Kidney epithelial cell (primary cell): ENCODE measurements at regions not wholly inside any gene's neighbourhood (a gene's known extent, or its start where the extent isn't known, plus 50 kb on each side); places are given as distances from the start of the nearest gene placed in this dataset.

ENCODE experiments used
- DNase-seq: peaks from one replicate; pipeline ENCODE4 v3.0.0-alpha.2; 2010; ENCODE audit warnings: low read depth
- H3K27me3 ChIP-seq: 2 replicates; pipeline ENCODE4 v1.6.0; 2011; ENCODE audit warnings: low read length; ENCODE audit not compliant: control insufficient read depth, insufficient read depth
- H3K36me3 ChIP-seq: 2 replicates; pipeline ENCODE4 v1.5.1; 2011; ENCODE audit warnings: low read length; ENCODE audit not compliant: control insufficient read depth, insufficient read depth
- H3K4me3 ChIP-seq: 2 replicates; pipeline ENCODE4 v1.5.1; 2011; ENCODE audit warnings: low read depth, mild to moderate bottlenecking, control low read depth, low read length
- CTCF ChIP-seq: IDR thresholded peaks from 2 replicates; pipeline ENCODE4 v1.5.1; 2011; ENCODE audit warnings: mild to moderate bottlenecking, moderate library complexity, low read length, control low read depth, inconsistent platforms; ENCODE audit not compliant: insufficient read depth, poor library complexity, severe bottlenecking

GRCh38 chr1:90339811-90340210 is 344.9 kb downstream of the ZNF326 start:
- Histone ChIP-seq H3K36me3 (no peaks in the 10 kb centered on the region), H3K27me3 (no peaks in the 10 kb centered on the region), H3K4me3 (no peak overlapping the region)
- TF ChIP-seq CTCF, result no peak
- no peak for DNase-seq

DNA sequence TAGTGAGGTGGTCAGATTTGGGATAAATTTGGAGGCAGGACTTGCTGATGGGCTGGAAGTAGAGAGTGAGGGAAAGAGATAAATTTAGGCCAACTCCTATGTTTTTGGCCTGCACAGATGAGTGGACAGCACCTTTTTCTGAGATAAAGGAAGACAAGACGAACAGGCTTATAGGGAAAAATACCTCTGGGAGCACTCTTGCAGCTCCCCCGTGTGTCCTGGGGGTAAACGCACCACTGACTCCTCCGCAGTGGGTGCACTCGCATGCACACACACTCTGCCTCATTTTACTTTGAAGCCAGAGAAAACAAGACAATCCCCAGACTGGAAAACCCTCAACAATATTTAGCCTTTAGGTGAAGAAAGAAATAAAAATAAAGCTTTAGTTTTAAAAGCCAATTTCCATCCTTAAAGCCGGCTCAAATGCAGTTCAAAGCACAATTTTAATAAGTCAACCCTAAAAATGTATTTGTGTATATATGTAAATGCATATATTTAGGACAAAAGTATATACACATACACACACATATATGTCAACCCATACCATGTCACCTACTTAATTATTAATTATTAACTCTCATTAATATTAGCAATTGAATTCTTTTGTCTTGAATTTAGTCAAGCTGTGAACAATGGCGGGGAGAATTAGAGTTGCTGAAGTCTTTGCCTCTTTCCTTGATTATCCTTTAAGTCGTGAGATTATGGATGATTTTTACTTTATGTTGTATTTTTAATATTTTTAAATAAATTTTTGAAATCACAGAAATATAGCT is 341.8 kb downstream of the ZNF326 start:
- TF ChIP-seq CTCF, result no peak
- no peak for DNase-seq
- Histone ChIP-seq H3K27me3 (no peaks in the 10 kb centered on the region), H3K36me3 (no peaks in the 10 kb centered on the region), H3K4me3 (no peak overlapping the region)

GRCh38 chr1:90335558-90335957 is 340.6 kb downstream of the ZNF326 start:
- DNase-seq, result no peak
- TF ChIP-seq CTCF, result no peak

GRCh38 chr1:90334137-90334536 is 339.2 kb downstream of the ZNF326 start:
- no peak for DNase-seq
- H3K4me3 ChIP-seq, result no peak overlapping the region
- H3K36me3 ChIP-seq, result no peaks in the 10 kb centered on the region
- H3K27me3 ChIP-seq, result no peaks in the 10 kb centered on the region
- no peak for TF ChIP-seq CTCF

More at GRCh38 chr1:90335558-90335957, 340.6 kb downstream of the ZNF326 start:
- no peaks in the 10 kb centered on the region for H3K27me3 ChIP-seq
- H3K4me3 ChIP-seq, result no peak overlapping the region
- H3K36me3 ChIP-seq, result no peaks in the 10 kb centered on the region

DNA sequence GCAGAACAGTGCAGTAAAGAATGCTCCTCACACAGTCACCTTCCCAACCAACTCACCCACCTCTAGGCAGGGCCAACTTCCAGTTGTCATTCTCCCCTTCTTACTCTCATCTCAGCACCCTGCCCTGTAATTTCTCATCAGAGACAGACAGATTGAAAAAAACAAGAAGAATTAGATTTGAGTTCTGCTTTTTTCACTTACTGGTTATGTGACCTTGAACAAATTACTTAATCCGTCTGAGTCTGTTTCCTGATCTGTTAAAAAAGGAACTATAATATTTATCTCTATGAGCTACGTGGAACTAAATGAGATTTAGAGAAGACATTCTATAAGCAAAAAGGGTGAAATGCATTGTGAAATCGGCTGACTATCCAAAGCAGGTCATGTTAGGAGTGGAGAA is 330.3 kb downstream of the ZNF326 start:
- no peak for DNase-seq
- TF ChIP-seq CTCF, result no peak
- no peak overlapping the region for H3K4me3 ChIP-seq
- no peaks in the 10 kb centered on the region for H3K36me3 ChIP-seq
- H3K27me3 ChIP-seq, result no peaks in the 10 kb centered on the region

- Histone ChIP-seq H3K4me3 (no peak overlapping the region), H3K36me3 (no peaks in the 10 kb centered on the region), H3K27me3 (no peaks in the 10 kb centered on the region)
- no peak for TF ChIP-seq CTCF
- DNase-seq, result no peak
Observed at GRCh38 chr1:90322186-90322585, 327.3 kb downstream of the ZNF326 start.
